ENCODE measurements at regions not wholly inside any gene's neighbourhood (a gene's known extent, or its start where the extent isn't known, plus 50 kb on each side); places are given as distances from the start of the nearest gene placed in this dataset.

GRCh38 chr15:95468820-95469219 is 861.7 kb upstream of the NR2F2 start:
- TF ChIP-seq CTCF (IDR thresholded peaks at IDR 0.05; ENCODE audit: low read length): no peak
- no peak for TF ChIP-seq EZH2 (optimal IDR thresholded peaks at IDR 0.05; ENCODE audit: low read depth, low read length)
- TF ChIP-seq EZH2phosphoT487 (IDR thresholded peaks at IDR 0.05; ENCODE audit: low read length): no peak

Data from MM.1S (cell line).